GM23338 (cell line): ENCODE measurements at regions not wholly inside any gene's neighbourhood (a gene's known extent, or its start where the extent isn't known, plus 50 kb on each side); places are given as distances from the start of the nearest gene placed in this dataset.

Experiments
- ATAC-seq: fragments of 200-7000 bp; cut with Tn5 transposase; 3 replicates; pipeline ENCODE4 v1.9.1; 2020
- DNase-seq: peaks from one replicate; pipeline ENCODE4 v3.0.0-alpha.2; 2015; ENCODE audit warnings: low spot score
- H2AFZ ChIP-seq: fragments of 200-600 bp; sonication (generic); 2 replicates; pipeline ENCODE4 v1.8.0; 2016; ENCODE audit warnings: antibody characterized with exemption, mild to moderate bottlenecking, moderate library complexity
- H3F3A ChIP-seq: fragments of 200-600 bp; sonication (generic); replicated peaks from 2 replicates; pipeline ENCODE4 v1.8.0; 2017; ENCODE audit warnings: antibody characterized with exemption, mixed run types, low read depth
- H3K27ac ChIP-seq: fragments of 200-600 bp; sonication (generic); 2 replicates; pipeline ENCODE4 v1.6.1; 2016; ENCODE audit warnings: low read depth
- H3K27me3 ChIP-seq: fragments of 200-600 bp; sonication (generic); 2 replicates; pipeline ENCODE4 v1.8.0; 2016; ENCODE audit warnings: mild to moderate bottlenecking, mixed run types, moderate library complexity; ENCODE audit not compliant: insufficient read depth
- H3K36me3 ChIP-seq: fragments of 200-600 bp; sonication (generic); 2 replicates; pipeline ENCODE4 v1.8.0; 2016; ENCODE audit warnings: mild to moderate bottlenecking; ENCODE audit not compliant: insufficient read depth
- H3K4me1 ChIP-seq: fragments of 200-600 bp; sonication (generic); 2 replicates; pipeline ENCODE4 v1.8.0; 2016; ENCODE audit warnings: mild to moderate bottlenecking, moderate library complexity; ENCODE audit not compliant: insufficient read depth
- H3K4me2 ChIP-seq: fragments of 200-600 bp; sonication (generic); 2 replicates; pipeline ENCODE4 v1.7.1; 2017; ENCODE audit warnings: mixed run types
- H3K4me3 ChIP-seq: fragments of 200-600 bp; sonication (generic); 2 replicates; pipeline ENCODE4 v1.6.1; 2016; ENCODE audit warnings: mixed run types
- H3K79me2 ChIP-seq: fragments of 200-600 bp; sonication (generic); replicated peaks from 2 replicates; pipeline ENCODE4 v1.8.0; 2017; ENCODE audit warnings: mild to moderate bottlenecking; ENCODE audit not compliant: insufficient read depth
- H3K9me2 ChIP-seq: fragments of 200-600 bp; sonication (generic); 2 replicates; pipeline ENCODE4 v1.8.0; 2017; ENCODE audit not compliant: insufficient read depth
- H4K20me1 ChIP-seq: fragments of 200-600 bp; sonication (generic); replicated peaks from 2 replicates; pipeline ENCODE4 v1.8.0; 2017; ENCODE audit warnings: mild to moderate bottlenecking; ENCODE audit not compliant: insufficient read depth
- H3K27ac Mint-ChIP-seq: 2 replicates; pipeline ENCODE4 v1.8.0; 2020; ENCODE audit warnings: inconsistent platforms, mild to moderate bottlenecking, moderate library complexity, mixed read lengths
- H3K27me3 Mint-ChIP-seq: 3 replicates; pipeline ENCODE4 v1.8.0; 2022; ENCODE audit warnings: low read depth, mild to moderate bottlenecking, moderate library complexity, mixed read lengths, inconsistent platforms; ENCODE audit not compliant: insufficient read depth, poor library complexity
- H3K36me3 Mint-ChIP-seq: 3 replicates; pipeline ENCODE4 v1.8.0; 2021; ENCODE audit warnings: low read depth, mild to moderate bottlenecking, inconsistent platforms, moderate library complexity, mixed read lengths
- H3K4me1 Mint-ChIP-seq: 3 replicates; pipeline ENCODE4 v1.8.0; 2020; ENCODE audit warnings: mild to moderate bottlenecking, inconsistent platforms, mixed read lengths
- H3K4me3 Mint-ChIP-seq: 3 replicates; pipeline ENCODE4 v1.8.0; 2021; ENCODE audit warnings: moderate library complexity, mild to moderate bottlenecking, inconsistent platforms, mixed read lengths
- H3K9me3 Mint-ChIP-seq: 3 replicates; pipeline ENCODE4 v1.8.0; 2020; ENCODE audit warnings: moderate library complexity, mild to moderate bottlenecking, inconsistent platforms, mixed read lengths
- CREB1 ChIP-seq: fragments of 250-450 bp; sonication (Bioruptor Pico); IDR thresholded peaks from 2 replicates; pipeline ENCODE4 v1.5.0; 2020; ENCODE audit warnings: low read depth, mild to moderate bottlenecking, moderate library complexity
- EZH2 ChIP-seq: fragments of 200-600 bp; sonication (generic); IDR thresholded peaks from one replicate; pipeline ENCODE4 v1.8.0; 2017; ENCODE audit warnings: antibody characterized with exemption, mild to moderate bottlenecking, low read depth; ENCODE audit not compliant: unreplicated experiment
- EZH2phosphoT487 ChIP-seq: fragments of 200-600 bp; sonication (generic); IDR thresholded peaks from one replicate; pipeline ENCODE4 v1.8.1; 2018; ENCODE audit warnings: antibody characterized with exemption; ENCODE audit not compliant: unreplicated experiment
- NANOG ChIP-seq: IDR thresholded peaks from 2 replicates; pipeline ENCODE4 v1.6.1; 2016; ENCODE audit warnings: antibody characterized with exemption, borderline replicate concordance
- POLR2AphosphoS5 ChIP-seq: IDR thresholded peaks from 2 replicates; pipeline ENCODE4 v1.6.1; 2016; ENCODE audit warnings: antibody characterized with exemption, low read depth
- STAT1 ChIP-seq: IDR thresholded peaks from one replicate; pipeline ENCODE4 v1.6.1; 2016; ENCODE audit warnings: antibody characterized with exemption; ENCODE audit not compliant: unreplicated experiment
- ZNF114 ChIP-seq: fragments of 250-450 bp; sonication (Bioruptor Pico); IDR thresholded peaks from 2 replicates; pipeline ENCODE4 v1.5.0; 2020; ENCODE audit warnings: mild to moderate bottlenecking, moderate library complexity
- ZNF331 ChIP-seq: fragments of 250-450 bp; sonication (Bioruptor Pico); IDR thresholded peaks from 2 replicates; pipeline ENCODE4 v1.5.0; 2020; ENCODE audit warnings: low read depth, mild to moderate bottlenecking, moderate library complexity
- TF ChIP-seq, protein P1 (sequence below): IDR thresholded peaks from 2 replicates; pipeline ENCODE4 v1.6.1; 2016; ENCODE audit warnings: antibody characterized with exemption
- TF ChIP-seq, protein P2 (sequence below): IDR thresholded peaks from one replicate; pipeline ENCODE4 v1.6.1; 2018; ENCODE audit warnings: antibody characterized with exemption; ENCODE audit not compliant: unreplicated experiment
- TF ChIP-seq, protein P3 (sequence below): fragments of 250-450 bp; sonication (Bioruptor Pico); IDR thresholded peaks from 2 replicates; pipeline ENCODE4 v1.5.0; 2020; ENCODE audit warnings: mild to moderate bottlenecking, moderate library complexity
- TF ChIP-seq, protein P4 (sequence below), 2 experiments: fragments of 200-600 bp in 1 of 2; sonication (generic) in 1 of 2; conservative IDR thresholded peaks; 2 replicates each; pipeline versions ENCODE4 v1.5.1 to v1.6.1; 2016 to 2017; ENCODE audit warnings: antibody characterized with exemption in 2 of 2, low read depth in 2 of 2, mild to moderate bottlenecking in 2 of 2, moderate library complexity in 1 of 2

DNA sequence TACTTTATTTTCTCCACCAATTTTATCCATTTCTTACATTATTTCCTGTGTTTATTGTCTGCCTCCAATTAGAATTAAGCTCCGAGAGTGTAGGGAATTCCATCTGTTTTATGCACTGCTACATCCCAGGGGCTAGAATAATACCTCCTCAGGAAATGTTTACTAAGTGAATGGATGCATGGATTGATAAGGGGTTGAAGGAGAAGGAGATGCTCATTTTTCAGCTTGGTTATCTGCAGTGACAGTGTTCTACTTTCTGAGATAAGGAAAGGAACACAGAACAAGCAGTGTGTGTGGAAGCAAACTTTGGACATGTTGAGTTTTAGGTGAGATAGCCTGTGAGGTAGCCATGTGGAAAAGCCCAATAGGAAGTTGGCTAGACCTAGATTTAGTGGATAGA lies 164.6 kb upstream of the HMGA2 start (continued):
- TF ChIP-seq, protein P1, sequence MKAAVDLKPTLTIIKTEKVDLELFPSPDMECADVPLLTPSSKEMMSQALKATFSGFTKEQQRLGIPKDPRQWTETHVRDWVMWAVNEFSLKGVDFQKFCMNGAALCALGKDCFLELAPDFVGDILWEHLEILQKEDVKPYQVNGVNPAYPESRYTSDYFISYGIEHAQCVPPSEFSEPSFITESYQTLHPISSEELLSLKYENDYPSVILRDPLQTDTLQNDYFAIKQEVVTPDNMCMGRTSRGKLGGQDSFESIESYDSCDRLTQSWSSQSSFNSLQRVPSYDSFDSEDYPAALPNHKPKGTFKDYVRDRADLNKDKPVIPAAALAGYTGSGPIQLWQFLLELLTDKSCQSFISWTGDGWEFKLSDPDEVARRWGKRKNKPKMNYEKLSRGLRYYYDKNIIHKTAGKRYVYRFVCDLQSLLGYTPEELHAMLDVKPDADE, result no peak

DNA sequence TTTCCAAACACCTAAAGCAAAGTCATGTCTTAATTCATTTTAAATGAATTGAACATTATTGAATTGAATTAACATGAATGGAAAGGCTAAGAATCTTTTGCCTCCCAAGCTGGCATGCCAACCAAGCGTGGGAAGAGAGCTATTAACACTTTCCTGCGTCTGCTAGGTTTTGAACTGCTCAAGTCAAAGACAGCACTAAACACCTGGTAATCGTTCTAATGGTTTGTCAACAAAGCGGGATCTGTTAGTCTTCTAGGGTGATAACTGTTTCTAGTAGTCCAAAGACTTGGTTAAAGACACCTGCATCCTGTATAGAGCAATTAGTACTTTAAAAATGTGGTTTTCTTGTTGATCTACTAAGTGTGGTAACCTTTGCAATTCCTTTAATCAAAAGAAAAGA lies 164.2 kb upstream of the HMGA2 start:
- Mint-ChIP-seq H3K27me3 (peaks cover 6% of the 10 kb centered on the region), H3K4me3 (no peak overlapping the region), H3K27ac (no peak overlapping the region), H3K36me3 (peaks cover 7% of the 10 kb centered on the region; the same call in 1 of the 3 replicates), H3K9me3 (peaks cover 16% of the 10 kb centered on the region), H3K4me1 (peaks cover 18% of the 10 kb centered on the region)
- H3K9me2 ChIP-seq, result peaks cover 7% of the 10 kb centered on the region; the same call in 1 of the 2 replicates
- no peaks in the 10 kb centered on the region for H3K79me2 ChIP-seq
- no peak for DNase-seq
- no peak overlapping the region for H3K4me2 ChIP-seq
- peaks cover 6% of the 10 kb centered on the region; the same call in 1 of the 2 replicates for H3K4me1 ChIP-seq
- no peaks in the 10 kb centered on the region for H3F3A ChIP-seq
- no peak for ATAC-seq
- H3K36me3 ChIP-seq, result no peaks in the 10 kb centered on the region
- H3K4me3 ChIP-seq, result no peak overlapping the region
- no peak overlapping the region for H2AFZ ChIP-seq
- H3K27ac ChIP-seq, result no peak overlapping the region
- no peaks in the 10 kb centered on the region for H4K20me1 ChIP-seq
- no peaks in the 10 kb centered on the region; the same call in 1 of the 2 replicates for H3K27me3 ChIP-seq
- TF ChIP-seq, protein P1, result no peak
- no peak for TF ChIP-seq POLR2AphosphoS5
- TF ChIP-seq, protein P2, sequence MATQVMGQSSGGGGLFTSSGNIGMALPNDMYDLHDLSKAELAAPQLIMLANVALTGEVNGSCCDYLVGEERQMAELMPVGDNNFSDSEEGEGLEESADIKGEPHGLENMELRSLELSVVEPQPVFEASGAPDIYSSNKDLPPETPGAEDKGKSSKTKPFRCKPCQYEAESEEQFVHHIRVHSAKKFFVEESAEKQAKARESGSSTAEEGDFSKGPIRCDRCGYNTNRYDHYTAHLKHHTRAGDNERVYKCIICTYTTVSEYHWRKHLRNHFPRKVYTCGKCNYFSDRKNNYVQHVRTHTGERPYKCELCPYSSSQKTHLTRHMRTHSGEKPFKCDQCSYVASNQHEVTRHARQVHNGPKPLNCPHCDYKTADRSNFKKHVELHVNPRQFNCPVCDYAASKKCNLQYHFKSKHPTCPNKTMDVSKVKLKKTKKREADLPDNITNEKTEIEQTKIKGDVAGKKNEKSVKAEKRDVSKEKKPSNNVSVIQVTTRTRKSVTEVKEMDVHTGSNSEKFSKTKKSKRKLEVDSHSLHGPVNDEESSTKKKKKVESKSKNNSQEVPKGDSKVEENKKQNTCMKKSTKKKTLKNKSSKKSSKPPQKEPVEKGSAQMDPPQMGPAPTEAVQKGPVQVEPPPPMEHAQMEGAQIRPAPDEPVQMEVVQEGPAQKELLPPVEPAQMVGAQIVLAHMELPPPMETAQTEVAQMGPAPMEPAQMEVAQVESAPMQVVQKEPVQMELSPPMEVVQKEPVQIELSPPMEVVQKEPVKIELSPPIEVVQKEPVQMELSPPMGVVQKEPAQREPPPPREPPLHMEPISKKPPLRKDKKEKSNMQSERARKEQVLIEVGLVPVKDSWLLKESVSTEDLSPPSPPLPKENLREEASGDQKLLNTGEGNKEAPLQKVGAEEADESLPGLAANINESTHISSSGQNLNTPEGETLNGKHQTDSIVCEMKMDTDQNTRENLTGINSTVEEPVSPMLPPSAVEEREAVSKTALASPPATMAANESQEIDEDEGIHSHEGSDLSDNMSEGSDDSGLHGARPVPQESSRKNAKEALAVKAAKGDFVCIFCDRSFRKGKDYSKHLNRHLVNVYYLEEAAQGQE, result no peak
- TF ChIP-seq, protein P3, sequence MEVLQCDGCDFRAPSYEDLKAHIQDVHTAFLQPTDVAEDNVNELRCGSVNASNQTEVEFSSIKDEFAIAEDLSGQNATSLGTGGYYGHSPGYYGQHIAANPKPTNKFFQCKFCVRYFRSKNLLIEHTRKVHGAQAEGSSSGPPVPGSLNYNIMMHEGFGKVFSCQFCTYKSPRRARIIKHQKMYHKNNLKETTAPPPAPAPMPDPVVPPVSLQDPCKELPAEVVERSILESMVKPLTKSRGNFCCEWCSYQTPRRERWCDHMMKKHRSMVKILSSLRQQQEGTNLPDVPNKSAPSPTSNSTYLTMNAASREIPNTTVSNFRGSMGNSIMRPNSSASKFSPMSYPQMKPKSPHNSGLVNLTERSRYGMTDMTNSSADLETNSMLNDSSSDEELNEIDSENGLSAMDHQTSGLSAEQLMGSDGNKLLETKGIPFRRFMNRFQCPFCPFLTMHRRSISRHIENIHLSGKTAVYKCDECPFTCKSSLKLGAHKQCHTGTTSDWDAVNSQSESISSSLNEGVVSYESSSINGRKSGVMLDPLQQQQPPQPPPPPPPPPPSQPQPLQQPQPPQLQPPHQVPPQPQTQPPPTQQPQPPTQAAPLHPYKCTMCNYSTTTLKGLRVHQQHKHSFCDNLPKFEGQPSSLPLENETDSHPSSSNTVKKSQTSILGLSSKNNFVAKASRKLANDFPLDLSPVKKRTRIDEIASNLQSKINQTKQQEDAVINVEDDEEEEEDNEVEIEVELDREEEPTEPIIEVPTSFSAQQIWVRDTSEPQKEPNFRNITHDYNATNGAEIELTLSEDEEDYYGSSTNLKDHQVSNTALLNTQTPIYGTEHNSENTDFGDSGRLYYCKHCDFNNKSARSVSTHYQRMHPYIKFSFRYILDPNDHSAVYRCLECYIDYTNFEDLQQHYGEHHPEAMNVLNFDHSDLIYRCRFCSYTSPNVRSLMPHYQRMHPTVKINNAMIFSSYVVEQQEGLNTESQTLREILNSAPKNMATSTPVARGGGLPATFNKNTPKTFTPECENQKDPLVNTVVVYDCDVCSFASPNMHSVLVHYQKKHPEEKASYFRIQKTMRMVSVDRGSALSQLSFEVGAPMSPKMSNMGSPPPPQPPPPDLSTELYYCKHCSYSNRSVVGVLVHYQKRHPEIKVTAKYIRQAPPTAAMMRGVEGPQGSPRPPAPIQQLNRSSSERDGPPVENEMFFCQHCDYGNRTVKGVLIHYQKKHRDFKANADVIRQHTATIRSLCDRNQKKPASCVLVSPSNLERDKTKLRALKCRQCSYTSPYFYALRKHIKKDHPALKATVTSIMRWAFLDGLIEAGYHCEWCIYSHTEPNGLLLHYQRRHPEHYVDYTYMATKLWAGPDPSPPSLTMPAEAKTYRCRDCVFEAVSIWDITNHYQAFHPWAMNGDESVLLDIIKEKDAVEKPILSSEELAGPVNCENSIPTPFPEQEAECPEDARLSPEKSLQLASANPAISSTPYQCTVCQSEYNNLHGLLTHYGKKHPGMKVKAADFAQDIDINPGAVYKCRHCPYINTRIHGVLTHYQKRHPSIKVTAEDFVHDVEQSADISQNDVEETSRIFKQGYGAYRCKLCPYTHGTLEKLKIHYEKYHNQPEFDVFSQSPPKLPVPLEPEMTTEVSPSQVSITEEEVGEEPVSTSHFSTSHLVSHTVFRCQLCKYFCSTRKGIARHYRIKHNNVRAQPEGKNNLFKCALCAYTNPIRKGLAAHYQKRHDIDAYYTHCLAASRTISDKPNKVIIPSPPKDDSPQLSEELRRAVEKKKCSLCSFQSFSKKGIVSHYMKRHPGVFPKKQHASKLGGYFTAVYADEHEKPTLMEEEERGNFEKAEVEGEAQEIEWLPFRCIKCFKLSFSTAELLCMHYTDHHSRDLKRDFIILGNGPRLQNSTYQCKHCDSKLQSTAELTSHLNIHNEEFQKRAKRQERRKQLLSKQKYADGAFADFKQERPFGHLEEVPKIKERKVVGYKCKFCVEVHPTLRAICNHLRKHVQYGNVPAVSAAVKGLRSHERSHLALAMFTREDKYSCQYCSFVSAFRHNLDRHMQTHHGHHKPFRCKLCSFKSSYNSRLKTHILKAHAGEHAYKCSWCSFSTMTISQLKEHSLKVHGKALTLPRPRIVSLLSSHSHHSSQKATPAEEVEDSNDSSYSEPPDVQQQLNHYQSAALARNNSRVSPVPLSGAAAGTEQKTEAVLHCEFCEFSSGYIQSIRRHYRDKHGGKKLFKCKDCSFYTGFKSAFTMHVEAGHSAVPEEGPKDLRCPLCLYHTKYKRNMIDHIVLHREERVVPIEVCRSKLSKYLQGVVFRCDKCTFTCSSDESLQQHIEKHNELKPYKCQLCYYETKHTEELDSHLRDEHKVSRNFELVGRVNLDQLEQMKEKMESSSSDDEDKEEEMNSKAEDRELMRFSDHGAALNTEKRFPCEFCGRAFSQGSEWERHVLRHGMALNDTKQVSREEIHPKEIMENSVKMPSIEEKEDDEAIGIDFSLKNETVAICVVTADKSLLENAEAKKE (CRISPR knock-in tag), result no peak
- TF ChIP-seq NANOG, result no peak
- no peak for TF ChIP-seq ZNF114 (CRISPR knock-in tag)
- TF ChIP-seq EZH2phosphoT487, result no peak
- TF ChIP-seq, protein P4, sequence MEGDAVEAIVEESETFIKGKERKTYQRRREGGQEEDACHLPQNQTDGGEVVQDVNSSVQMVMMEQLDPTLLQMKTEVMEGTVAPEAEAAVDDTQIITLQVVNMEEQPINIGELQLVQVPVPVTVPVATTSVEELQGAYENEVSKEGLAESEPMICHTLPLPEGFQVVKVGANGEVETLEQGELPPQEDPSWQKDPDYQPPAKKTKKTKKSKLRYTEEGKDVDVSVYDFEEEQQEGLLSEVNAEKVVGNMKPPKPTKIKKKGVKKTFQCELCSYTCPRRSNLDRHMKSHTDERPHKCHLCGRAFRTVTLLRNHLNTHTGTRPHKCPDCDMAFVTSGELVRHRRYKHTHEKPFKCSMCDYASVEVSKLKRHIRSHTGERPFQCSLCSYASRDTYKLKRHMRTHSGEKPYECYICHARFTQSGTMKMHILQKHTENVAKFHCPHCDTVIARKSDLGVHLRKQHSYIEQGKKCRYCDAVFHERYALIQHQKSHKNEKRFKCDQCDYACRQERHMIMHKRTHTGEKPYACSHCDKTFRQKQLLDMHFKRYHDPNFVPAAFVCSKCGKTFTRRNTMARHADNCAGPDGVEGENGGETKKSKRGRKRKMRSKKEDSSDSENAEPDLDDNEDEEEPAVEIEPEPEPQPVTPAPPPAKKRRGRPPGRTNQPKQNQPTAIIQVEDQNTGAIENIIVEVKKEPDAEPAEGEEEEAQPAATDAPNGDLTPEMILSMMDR (conservative IDR thresholded peaks at IDR 0.05; ENCODE audit: low read depth in 2 of 2), result no peak
- TF ChIP-seq STAT1, result no peak
- no peak for TF ChIP-seq EZH2
- TF ChIP-seq CREB1 (CRISPR knock-in tag), result no peak
- no peak for TF ChIP-seq ZNF331 (CRISPR knock-in tag)
